ENCODE measurements at regions not wholly inside any gene's neighbourhood (a gene's known extent, or its start where the extent isn't known, plus 50 kb on each side); places are given as distances from the start of the nearest gene placed in this dataset.

GRCh38 chr3:31361371-31362273 lies 171.1 kb upstream of the STT3B start:
- Histone ChIP-seq H3K9me3 (no peaks in the 10 kb centered on the region), H3K27ac (no peak overlapping the region)

GRCh38 chr3:31364188-31364587 lies 168.5 kb upstream of the STT3B start:
- H3K27ac ChIP-seq, result no peak overlapping the region
- no peaks in the 10 kb centered on the region for H3K9me3 ChIP-seq
- TF ChIP-seq CTCF (IDR thresholded peaks at IDR 0.05), result no peak
- no peak for DNase-seq
- no peaks in the 10 kb centered on the region for H3K27me3 ChIP-seq
- no peaks in the 10 kb centered on the region for H3K4me1 ChIP-seq
- H3K4me3 ChIP-seq, result no peak overlapping the region
- no peaks in the 10 kb centered on the region for H3K36me3 ChIP-seq
- intact Hi-C loops (cut with DNase I; ENCODE audit: low total_unique reads), result no loop called here

More at GRCh38 chr3:31361371-31362273, 171.1 kb upstream of the STT3B start:
- DNase-seq, result no peak
- intact Hi-C loops (cut with DNase I; ENCODE audit: low total_unique reads), result no loop called here
- Histone ChIP-seq H3K4me3 (no peak overlapping the region), H3K27me3 (no peaks in the 10 kb centered on the region), H3K36me3 (no peaks in the 10 kb centered on the region), H3K4me1 (no peaks in the 10 kb centered on the region)
- no peak for TF ChIP-seq CTCF (IDR thresholded peaks at IDR 0.05)

GRCh38 chr3:31364711-31365110 lies 168.0 kb upstream of the STT3B start:
- intact Hi-C loops (cut with DNase I; ENCODE audit: low total_unique reads), result no loop called here
- H3K36me3 ChIP-seq, result no peaks in the 10 kb centered on the region
- no peaks in the 10 kb centered on the region for H3K27me3 ChIP-seq
- no peaks in the 10 kb centered on the region for H3K9me3 ChIP-seq
- H3K27ac ChIP-seq, result no peak overlapping the region
- no peak overlapping the region for H3K4me3 ChIP-seq
- no peak for TF ChIP-seq CTCF (IDR thresholded peaks at IDR 0.05)
- DNase-seq, result no peak
- peaks cover 0 to 3% (median under 1%) of the 10 kb centered on the region in 4 donors for H3K4me1 ChIP-seq

- Histone ChIP-seq H3K4me1 (peaks cover 0 to 28% (median 15%) of the 10 kb centered on the region in 4 donors), H3K9me3 (no peaks in the 10 kb centered on the region), H3K27ac (no peak overlapping the region), H3K27me3 (no peaks in the 10 kb centered on the region), H3K4me3 (no peak overlapping the region), H3K36me3 (no peaks in the 10 kb centered on the region)
- no peak for DNase-seq
- no peak for TF ChIP-seq CTCF (IDR thresholded peaks at IDR 0.05)
- intact Hi-C loops (cut with DNase I; ENCODE audit: low total_unique reads), result no loop called here
These were observed 165.2 kb upstream of the STT3B start for GRCh38 chr3:31367518-31367917.

- intact Hi-C loops (cut with DNase I; ENCODE audit: low total_unique reads), result no loop called here
- Histone ChIP-seq H3K27me3 (no peaks in the 10 kb centered on the region), H3K9me3 (no peaks in the 10 kb centered on the region), H3K27ac (no peak overlapping the region), H3K4me1 (peaks cover 0 to 28% (median 15%) of the 10 kb centered on the region in 4 donors), H3K36me3 (no peaks in the 10 kb centered on the region), H3K4me3 (no peak overlapping the region)
- DNase-seq, result no peak
- TF ChIP-seq CTCF (IDR thresholded peaks at IDR 0.05), result no peak
These were observed 162.9 kb upstream of the STT3B start for GRCh38 chr3:31369637-31370379.
